IMR-90 (cell line): ENCODE measurements at regions not wholly inside any gene's neighbourhood (a gene's known extent, or its start where the extent isn't known, plus 50 kb on each side); places are given as distances from the start of the nearest gene placed in this dataset.

Experiments used
- ATAC-seq: fragments of 200-7000 bp; cut with Tn5 transposase; 2 replicates; pipeline ENCODE4 v1.9.1; 2020; ENCODE audit warnings: low read depth, mild to moderate bottlenecking, moderate library complexity
- BruUV-seq: library from RNA; stranded (reverse); fragments of 400-500 nt; replicated peaks from 2 replicates; lab custom pipeline; 2021; lab: Mats Ljungman, UMichigan
- CTCF ChIA-PET: fragments of 300-600 bp; formaldehyde crosslinking; extraction: SDS; loops from one replicate; lab custom pipeline; 2021; ENCODE audit warnings: antibody characterized with exemption; lab: Yijun Ruan, JAX
- POLR2A ChIA-PET: fragments of 300-600 bp; sonication (Branson Sonifier 250); formaldehyde crosslinking; loops from one replicate; lab custom pipeline; 2022; ENCODE audit warnings: antibody characterized with exemption; ENCODE audit not compliant: unreplicated experiment; lab: Charles Lee
- DNase-seq: peaks from one replicate; pipeline ENCODE4 v3.0.0; 2013
- H2AFZ ChIP-seq: replicated peaks from 2 replicates; pipeline ENCODE3; 2013; ENCODE audit warnings: low read length, mild to moderate bottlenecking; ENCODE audit not compliant: poor library complexity
- H2AK5ac ChIP-seq: 2 replicates; pipeline ENCODE4 v1.6.1; 2013; ENCODE audit warnings: low read depth, low read length, inconsistent platforms
- H2AK9ac ChIP-seq: replicated peaks from 2 replicates; pipeline ENCODE3; 2013; ENCODE audit warnings: mild to moderate bottlenecking, low read depth, low read length, moderate library complexity; ENCODE audit not compliant: poor library complexity
- H2BK120ac ChIP-seq: 2 replicates; pipeline ENCODE4 v1.6.1; 2013; ENCODE audit warnings: low read depth, low read length, inconsistent platforms
- H2BK15ac ChIP-seq: 3 replicates; pipeline ENCODE4 v1.6.1; 2013; ENCODE audit warnings: low read depth, low read length, inconsistent platforms
- H2BK20ac ChIP-seq: 2 replicates; pipeline ENCODE4 v1.6.1; 2013; ENCODE audit warnings: low read depth, mild to moderate bottlenecking, inconsistent platforms, low read length, moderate library complexity
- H2BK5ac ChIP-seq: 2 replicates; pipeline ENCODE4 v1.6.1; 2013; ENCODE audit warnings: mild to moderate bottlenecking, low read depth, low read length, inconsistent platforms; ENCODE audit not compliant: poor library complexity, severe bottlenecking
- H3K14ac ChIP-seq: replicated peaks from 2 replicates; pipeline ENCODE4 v1.6.1; 2013; ENCODE audit warnings: low read depth, low read length, inconsistent platforms
- H3K18ac ChIP-seq: 2 replicates; pipeline ENCODE4 v1.6.1; 2013; ENCODE audit warnings: low read depth, low read length, control low read depth
- H3K23ac ChIP-seq: 2 replicates; pipeline ENCODE4 v1.6.1; 2013; ENCODE audit warnings: low read depth, low read length, inconsistent platforms
- H3K27ac ChIP-seq: 2 replicates; pipeline ENCODE4 v1.5.1; 2013; ENCODE audit warnings: mild to moderate bottlenecking, control low read depth, low read length; ENCODE audit not compliant: insufficient read depth
- H3K27me3 ChIP-seq: 2 replicates; pipeline ENCODE4 v1.6.1; 2013; ENCODE audit warnings: low read length; ENCODE audit not compliant: control insufficient read depth, insufficient read depth
- H3K36me3 ChIP-seq: 2 replicates; pipeline ENCODE4 v1.6.1; 2013; ENCODE audit warnings: low read length, mixed read lengths; ENCODE audit not compliant: control insufficient read depth, insufficient read depth
- H3K4ac ChIP-seq: 2 replicates; pipeline ENCODE4 v1.6.1; 2013; ENCODE audit warnings: low read depth, low read length, inconsistent platforms
- H3K4me1 ChIP-seq: 2 replicates; pipeline ENCODE4 v1.6.1; 2013; ENCODE audit warnings: low read length, mixed read lengths; ENCODE audit not compliant: control insufficient read depth, insufficient read depth
- H3K4me2 ChIP-seq: 2 replicates; pipeline ENCODE4 v1.6.1; 2013; ENCODE audit warnings: low read depth, mild to moderate bottlenecking, control low read depth, low read length, moderate library complexity
- H3K4me3 ChIP-seq: 2 replicates; pipeline ENCODE4 v1.5.1; 2013; ENCODE audit warnings: low read depth, mild to moderate bottlenecking, control low read depth, low read length, moderate library complexity; ENCODE audit not compliant: insufficient read depth
- H3K56ac ChIP-seq: 2 replicates; pipeline ENCODE4 v1.6.1; 2013; ENCODE audit warnings: low read length, inconsistent platforms; ENCODE audit not compliant: insufficient read depth; ENCODE audit errors: extremely low read depth
- H3K79me1 ChIP-seq, 2 experiments: 2 replicates each; pipeline ENCODE4 v1.6.1; 2013; ENCODE audit warnings: low read length in 2 of 2, inconsistent platforms in 1 of 2, low read depth in 1 of 2
- H3K9ac ChIP-seq: 2 replicates; pipeline ENCODE4 v1.6.1; 2013; ENCODE audit warnings: low read depth, low read length, control low read depth
- H3K9me1 ChIP-seq: 2 replicates; pipeline ENCODE4 v1.6.1; 2013; ENCODE audit warnings: low read length, inconsistent platforms; ENCODE audit not compliant: insufficient read depth
- H3K9me3 ChIP-seq: 2 replicates; pipeline ENCODE4 v1.6.1; 2013; ENCODE audit warnings: low read length; ENCODE audit not compliant: control insufficient read depth, insufficient read depth
- H4K20me1 ChIP-seq: 2 replicates; pipeline ENCODE4 v1.6.1; 2013; ENCODE audit warnings: low read length, inconsistent platforms; ENCODE audit not compliant: insufficient read depth
- H4K5ac ChIP-seq: 2 replicates; pipeline ENCODE4 v1.6.1; 2013; ENCODE audit warnings: mild to moderate bottlenecking, low read depth, low read length, control low read depth
- H4K8ac ChIP-seq, 2 experiments: 2 replicates each; pipeline ENCODE4 v1.6.1; 2013; ENCODE audit warnings: low read depth in 2 of 2, low read length in 2 of 2, control low read depth in 1 of 2, inconsistent platforms in 1 of 2
- H4K91ac ChIP-seq: 2 replicates; pipeline ENCODE4 v1.6.1; 2013; ENCODE audit warnings: low read depth, low read length, inconsistent platforms; ENCODE audit not compliant: insufficient read depth
- CEBPB ChIP-seq: IDR thresholded peaks from 2 replicates; pipeline ENCODE4 v1.6.1; 2012; ENCODE audit warnings: low read depth, low read length, improper control_type of control experiment
- FOS ChIP-seq: fragments of 150-350 bp; IDR thresholded peaks from 2 replicates; pipeline ENCODE4 v1.6.1; 2016; ENCODE audit warnings: low read depth, low read length
- NFE2L2 ChIP-seq: fragments of 150-350 bp; IDR thresholded peaks from 2 replicates; pipeline ENCODE4 v1.6.1; 2016; ENCODE audit warnings: low read depth, mild to moderate bottlenecking, low read length
- RCOR1 ChIP-seq: IDR thresholded peaks from 2 replicates; pipeline ENCODE4 v1.6.1; 2012; ENCODE audit warnings: mild to moderate bottlenecking, low read length, improper control_type of control experiment; ENCODE audit not compliant: insufficient replicate concordance
- WGBS, 2 experiments: methylation state at CpG; one replicate each; pipeline versions ENCODE4 v1.1.5 to v1.1.7; 2013; ENCODE audit warnings: missing lambda C conversion rate in 2 of 2; ENCODE audit not compliant: insufficient read length in 1 of 2; ENCODE audit errors: extremely low coverage in 2 of 2; 5-methylcytosine and 5-hydroxymethylcytosine counted together
- dilution Hi-C: fragments of 300-500 bp; cut with HindIII; formaldehyde crosslinking; loops from one replicate; pipeline ENCODE4 v1.14.3; 2018; ENCODE audit warnings: low sequenced_read_pairs; ENCODE audit not compliant: unreplicated experiment
- in situ Hi-C: fragments of 300-500 bp; cut with MboI; formaldehyde crosslinking; loops from 3 replicates; pipeline ENCODE4 v1.14.3; 2019; ENCODE audit warnings: low sequenced_read_pairs, inconsistent platforms, mixed read lengths
- intact Hi-C: fragments of 100-400 bp; cut with micrococcal nuclease; formaldehyde crosslinking; loops from 2 replicates; pipeline ENCODE4 v1.10.0; 2022
- TF ChIP-seq, protein P1 (sequence below): conservative IDR thresholded peaks from 2 replicates; pipeline ENCODE4 v1.5.1; 2012; ENCODE audit warnings: mild to moderate bottlenecking, low read depth, low read length, improper control_type of control experiment

DNA sequence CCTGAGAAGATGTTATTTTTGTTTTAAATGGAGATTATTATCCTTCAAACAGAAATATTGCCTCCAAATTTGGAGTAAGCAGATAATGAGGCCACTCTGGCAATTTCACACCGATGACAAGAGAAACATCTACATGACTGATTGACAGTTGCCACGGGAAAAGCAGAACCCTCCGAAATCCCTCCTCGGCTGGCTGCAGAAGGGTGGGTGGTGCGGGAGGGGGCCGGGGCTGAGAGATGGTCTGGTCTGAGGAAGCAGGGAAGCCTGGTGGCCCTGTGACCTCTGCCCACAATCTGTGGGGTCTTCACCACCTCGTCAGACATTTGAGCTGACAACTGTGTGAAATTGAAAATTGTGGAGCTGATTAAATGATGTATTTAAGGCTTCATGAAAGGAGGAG is 503.2 kb downstream of the MN1 start:
- Histone ChIP-seq H3K23ac (no peak overlapping the region), H4K5ac (no peak overlapping the region), H3K9me3 (no peaks in the 10 kb centered on the region), H3K4me1 (peaks cover 3% of the 10 kb centered on the region; the same call in 1 of the 2 replicates), H3K4me3 (no peak overlapping the region), H3K4me2 (no peak overlapping the region), H4K8ac (no peak overlapping the region), H3K18ac (no peak overlapping the region), H3K9ac (no peak overlapping the region), H4K91ac (no peak overlapping the region), H4K20me1 (no peaks in the 10 kb centered on the region), H3K14ac (no peak overlapping the region), H2BK20ac (no peak overlapping the region), H3K56ac (no peak overlapping the region), H2AFZ (no peak overlapping the region), H2AK5ac (no peak overlapping the region), H3K27ac (no peak overlapping the region), H2BK15ac (no peak overlapping the region), H3K36me3 (no peaks in the 10 kb centered on the region), H3K27me3 (peaks cover 31% of the 10 kb centered on the region), H3K79me1 (no peaks in the 10 kb centered on the region), H2BK120ac (no peak overlapping the region), H3K9me1 (no peaks in the 10 kb centered on the region), H3K4ac (no peak overlapping the region), H2BK5ac (no peak overlapping the region), H2AK9ac (no peak overlapping the region)
- WGBS, 2 experiments, result 49% methylated on average over 3 of the region's 7 CpGs; no CpG with 5 or more reads in 1 of the 2 experiments
- ChIA-PET CTCF (no interaction called here), POLR2A (no interaction called here)
- BruUV-seq, result no TSS peak
- in situ Hi-C loops (no loop called here), intact Hi-C loops (no loop called here), dilution Hi-C loops (no loop called here)
- DNase-seq (no peak), ATAC-seq (no peak)
- no peak for TF ChIP-seq FOS
- TF ChIP-seq, protein P1, sequence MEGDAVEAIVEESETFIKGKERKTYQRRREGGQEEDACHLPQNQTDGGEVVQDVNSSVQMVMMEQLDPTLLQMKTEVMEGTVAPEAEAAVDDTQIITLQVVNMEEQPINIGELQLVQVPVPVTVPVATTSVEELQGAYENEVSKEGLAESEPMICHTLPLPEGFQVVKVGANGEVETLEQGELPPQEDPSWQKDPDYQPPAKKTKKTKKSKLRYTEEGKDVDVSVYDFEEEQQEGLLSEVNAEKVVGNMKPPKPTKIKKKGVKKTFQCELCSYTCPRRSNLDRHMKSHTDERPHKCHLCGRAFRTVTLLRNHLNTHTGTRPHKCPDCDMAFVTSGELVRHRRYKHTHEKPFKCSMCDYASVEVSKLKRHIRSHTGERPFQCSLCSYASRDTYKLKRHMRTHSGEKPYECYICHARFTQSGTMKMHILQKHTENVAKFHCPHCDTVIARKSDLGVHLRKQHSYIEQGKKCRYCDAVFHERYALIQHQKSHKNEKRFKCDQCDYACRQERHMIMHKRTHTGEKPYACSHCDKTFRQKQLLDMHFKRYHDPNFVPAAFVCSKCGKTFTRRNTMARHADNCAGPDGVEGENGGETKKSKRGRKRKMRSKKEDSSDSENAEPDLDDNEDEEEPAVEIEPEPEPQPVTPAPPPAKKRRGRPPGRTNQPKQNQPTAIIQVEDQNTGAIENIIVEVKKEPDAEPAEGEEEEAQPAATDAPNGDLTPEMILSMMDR, result no peak
- TF ChIP-seq CEBPB, result no peak
- TF ChIP-seq RCOR1, result no peak
- no peak for TF ChIP-seq NFE2L2
